Hypothalamus (tissue), 51 donors: ENCODE measurements at regions not wholly inside any gene's neighbourhood (a gene's known extent, or its start where the extent isn't known, plus 50 kb on each side); places are given as distances from the start of the nearest gene placed in this dataset.
"Not testable (repeated sequence)": the region's sequence is repeated elsewhere in the genome, so short reads cannot be mapped to it uniquely, and the experiment has no call there.

ENCODE experiments used
- DNase-seq, 51 donors: peaks; one replicate each; lab custom pipeline; 2025; lab: John Stamatoyannopoulos, UW

- DNase-seq = no peak
Measured at GRCh38 chr6:109875973-109876372, 102.1 kb upstream of the GPR6 start.

GRCh38 chr6:109877028-109878004 is 100.8 kb upstream of the GPR6 start:
- no peak for DNase-seq

GRCh38 chr6:109878005-109878690 is 100.0 kb upstream of the GPR6 start:
- not testable (repeated sequence) for DNase-seq

- not testable (repeated sequence) for DNase-seq
Measured at GRCh38 chr6:109879081-109879480, 99.0 kb upstream of the GPR6 start.

GRCh38 chr6:109879521-109879920 is 98.6 kb upstream of the GPR6 start:
- DNase-seq = peak in 1 of 51 donors; percentile 5

GRCh38 chr6:109881069-109881468 is 97.0 kb upstream of the GPR6 start:
- not testable (repeated sequence) for DNase-seq

- DNase-seq = not testable (repeated sequence)
Measured at GRCh38 chr6:109881953-109882490, 96.1 kb upstream of the GPR6 start.

- peak in 4 of 51 donors; percentile 5 to 16 (median 10) for DNase-seq
Measured at GRCh38 chr6:109891924-109892323, 86.2 kb upstream of the GPR6 start.

GRCh38 chr6:109892451-109893435 is 85.4 kb upstream of the GPR6 start:
- no peak for DNase-seq

- no peak for DNase-seq
Measured at GRCh38 chr6:109893606-109894005, 84.5 kb upstream of the GPR6 start.

GRCh38 chr6:109894181-109894580 is 83.9 kb upstream of the GPR6 start:
- DNase-seq = no peak

GRCh38 chr6:109896341-109896740 is 81.8 kb upstream of the GPR6 start:
- no peak for DNase-seq

GRCh38 chr6:109897025-109897424 is 81.1 kb upstream of the GPR6 start:
- DNase-seq = no peak

GRCh38 chr6:109897561-109898080 is 80.5 kb upstream of the GPR6 start:
- no peak for DNase-seq

GRCh38 chr6:109901976-109902375 is 76.1 kb upstream of the GPR6 start:
- DNase-seq = no peak

- DNase-seq = no peak
Measured at GRCh38 chr6:109902870-109903269, 75.2 kb upstream of the GPR6 start.

- peak in 1 of 51 donors; percentile 3 for DNase-seq
Measured at GRCh38 chr6:109910571-109910970, 67.5 kb upstream of the GPR6 start.

- no peak for DNase-seq
Measured at GRCh38 chr6:109912118-109912517, 66.0 kb upstream of the GPR6 start.

GRCh38 chr6:109912952-109913351 is 65.2 kb upstream of the GPR6 start:
- no peak for DNase-seq

GRCh38 chr6:109915748-109916147 is 62.4 kb upstream of the GPR6 start:
- DNase-seq = not testable (repeated sequence)
